ENCODE measurements at regions not wholly inside any gene's neighbourhood (a gene's known extent, or its start where the extent isn't known, plus 50 kb on each side); places are given as distances from the start of the nearest gene placed in this dataset.

DNA sequence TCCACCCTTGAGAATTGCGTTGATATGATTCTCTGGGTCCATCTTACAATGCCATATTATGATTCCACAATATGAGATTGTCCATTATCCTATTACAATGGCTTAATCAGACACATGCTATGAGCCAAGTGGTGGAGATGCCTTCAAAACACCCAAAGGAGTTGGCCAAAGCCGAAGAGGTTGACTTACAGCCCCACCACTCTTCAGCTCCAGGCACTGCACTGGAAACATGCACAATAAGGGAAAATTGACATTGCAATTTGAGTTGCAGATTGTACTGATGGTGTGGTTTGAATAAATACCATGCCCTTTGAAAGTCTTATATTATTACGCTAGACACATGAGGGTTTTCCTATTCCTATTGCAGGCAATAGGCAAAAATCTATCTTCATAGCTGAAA lies 75.4 kb upstream of the TNFSF11 start:
- TF ChIP-seq, protein P1, sequence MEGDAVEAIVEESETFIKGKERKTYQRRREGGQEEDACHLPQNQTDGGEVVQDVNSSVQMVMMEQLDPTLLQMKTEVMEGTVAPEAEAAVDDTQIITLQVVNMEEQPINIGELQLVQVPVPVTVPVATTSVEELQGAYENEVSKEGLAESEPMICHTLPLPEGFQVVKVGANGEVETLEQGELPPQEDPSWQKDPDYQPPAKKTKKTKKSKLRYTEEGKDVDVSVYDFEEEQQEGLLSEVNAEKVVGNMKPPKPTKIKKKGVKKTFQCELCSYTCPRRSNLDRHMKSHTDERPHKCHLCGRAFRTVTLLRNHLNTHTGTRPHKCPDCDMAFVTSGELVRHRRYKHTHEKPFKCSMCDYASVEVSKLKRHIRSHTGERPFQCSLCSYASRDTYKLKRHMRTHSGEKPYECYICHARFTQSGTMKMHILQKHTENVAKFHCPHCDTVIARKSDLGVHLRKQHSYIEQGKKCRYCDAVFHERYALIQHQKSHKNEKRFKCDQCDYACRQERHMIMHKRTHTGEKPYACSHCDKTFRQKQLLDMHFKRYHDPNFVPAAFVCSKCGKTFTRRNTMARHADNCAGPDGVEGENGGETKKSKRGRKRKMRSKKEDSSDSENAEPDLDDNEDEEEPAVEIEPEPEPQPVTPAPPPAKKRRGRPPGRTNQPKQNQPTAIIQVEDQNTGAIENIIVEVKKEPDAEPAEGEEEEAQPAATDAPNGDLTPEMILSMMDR (IDR thresholded peaks at IDR 0.05), result no peak

Data from LNCAP (cell line).